ENCODE measurements at regions not wholly inside any gene's neighbourhood (a gene's known extent, or its start where the extent isn't known, plus 50 kb on each side); places are given as distances from the start of the nearest gene placed in this dataset.

- DNase-seq: no peak
- no peaks in the 10 kb centered on the region for H3K9me3 Mint-ChIP-seq (ENCODE audit: low read depth, unreplicated experiment)
- H3K36me3 Mint-ChIP-seq (ENCODE audit: insufficient read depth, unreplicated experiment): no peaks in the 10 kb centered on the region
- no peak overlapping the region for H3K27ac Mint-ChIP-seq (ENCODE audit: unreplicated experiment)
- BruUV-seq (replicated peaks): no TSS peak
- CTCF ChIA-PET: interaction anchor here (0.6 kb wide), 1 partner anchor 311 kb away, joined by 4 read pairs; no protein-coding TSS in a partner anchor
- no peak overlapping the region for H3K4me3 Mint-ChIP-seq (ENCODE audit: low read depth, unreplicated experiment)
- H3K27me3 Mint-ChIP-seq (ENCODE audit: unreplicated experiment): no peaks in the 10 kb centered on the region
- H3K4me1 Mint-ChIP-seq (ENCODE audit: low read depth, unreplicated experiment): no peaks in the 10 kb centered on the region
- intact Hi-C loops (cut with micrococcal nuclease; ENCODE audit: unreplicated experiment): no loop called here
- TF ChIP-seq, protein P1, sequence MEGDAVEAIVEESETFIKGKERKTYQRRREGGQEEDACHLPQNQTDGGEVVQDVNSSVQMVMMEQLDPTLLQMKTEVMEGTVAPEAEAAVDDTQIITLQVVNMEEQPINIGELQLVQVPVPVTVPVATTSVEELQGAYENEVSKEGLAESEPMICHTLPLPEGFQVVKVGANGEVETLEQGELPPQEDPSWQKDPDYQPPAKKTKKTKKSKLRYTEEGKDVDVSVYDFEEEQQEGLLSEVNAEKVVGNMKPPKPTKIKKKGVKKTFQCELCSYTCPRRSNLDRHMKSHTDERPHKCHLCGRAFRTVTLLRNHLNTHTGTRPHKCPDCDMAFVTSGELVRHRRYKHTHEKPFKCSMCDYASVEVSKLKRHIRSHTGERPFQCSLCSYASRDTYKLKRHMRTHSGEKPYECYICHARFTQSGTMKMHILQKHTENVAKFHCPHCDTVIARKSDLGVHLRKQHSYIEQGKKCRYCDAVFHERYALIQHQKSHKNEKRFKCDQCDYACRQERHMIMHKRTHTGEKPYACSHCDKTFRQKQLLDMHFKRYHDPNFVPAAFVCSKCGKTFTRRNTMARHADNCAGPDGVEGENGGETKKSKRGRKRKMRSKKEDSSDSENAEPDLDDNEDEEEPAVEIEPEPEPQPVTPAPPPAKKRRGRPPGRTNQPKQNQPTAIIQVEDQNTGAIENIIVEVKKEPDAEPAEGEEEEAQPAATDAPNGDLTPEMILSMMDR (IDR thresholded peaks at IDR 0.05; ENCODE audit: unreplicated experiment): no peak
These were observed 416.6 kb downstream of the ARHGEF28 start for GRCh38 chr5:74042559-74042958.

- TF ChIP-seq, protein P1 (IDR thresholded peaks at IDR 0.05; ENCODE audit: unreplicated experiment): no peak
- CTCF ChIA-PET: no interaction called here
These were observed 415.9 kb downstream of the ARHGEF28 start for GRCh38 chr5:74041913-74042312.

DNA sequence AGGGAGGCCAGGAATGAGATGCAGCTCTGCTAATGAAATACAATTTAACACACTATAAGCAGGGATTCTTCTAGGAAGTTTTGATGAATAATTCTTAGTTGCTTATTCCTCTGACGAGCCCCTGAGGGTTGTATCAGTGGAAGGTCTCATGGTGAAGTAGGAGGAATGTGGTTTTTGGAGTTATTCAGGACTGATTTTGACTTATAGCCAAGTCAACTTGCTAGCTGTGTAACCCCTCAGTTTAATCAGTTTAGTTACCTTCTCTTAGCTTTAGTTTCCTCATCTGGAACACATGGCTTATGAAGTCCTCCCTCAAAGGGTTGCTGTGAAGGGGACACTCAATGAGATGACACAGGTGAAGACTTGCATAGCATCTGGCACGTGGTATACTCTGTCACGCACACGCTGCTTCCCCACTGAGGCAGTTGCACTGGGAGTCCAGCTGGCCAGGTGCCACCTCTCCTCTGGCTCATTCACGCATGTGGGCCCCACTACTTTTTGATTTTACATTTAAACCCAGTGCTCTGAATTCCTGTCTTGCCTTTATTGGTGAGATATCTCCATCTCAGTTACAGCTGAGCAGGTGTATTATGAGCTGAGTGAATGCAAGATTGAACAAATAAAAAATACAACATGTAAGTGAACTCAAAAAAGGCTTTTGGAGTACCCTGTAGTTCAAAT, 415.0 kb downstream of the ARHGEF28 start:
- no peaks in the 10 kb centered on the region for H3K27me3 Mint-ChIP-seq (ENCODE audit: unreplicated experiment)
- H3K4me1 Mint-ChIP-seq (ENCODE audit: low read depth, unreplicated experiment): peaks cover 7% of the 10 kb centered on the region
- CTCF ChIA-PET: no interaction called here
- no peaks in the 10 kb centered on the region for H3K36me3 Mint-ChIP-seq (ENCODE audit: insufficient read depth, unreplicated experiment)
- H3K9me3 Mint-ChIP-seq (ENCODE audit: low read depth, unreplicated experiment): no peaks in the 10 kb centered on the region
- intact Hi-C loops (cut with micrococcal nuclease; ENCODE audit: unreplicated experiment): no loop called here
- no TSS peak for BruUV-seq (replicated peaks)
- no peak overlapping the region for H3K4me3 Mint-ChIP-seq (ENCODE audit: low read depth, unreplicated experiment)
- DNase-seq: no peak
- H3K27ac Mint-ChIP-seq (ENCODE audit: unreplicated experiment): no peak overlapping the region
- TF ChIP-seq, protein P1 (IDR thresholded peaks at IDR 0.05; ENCODE audit: unreplicated experiment): no peak

More at GRCh38 chr5:74041913-74042312, 415.9 kb downstream of the ARHGEF28 start:
- intact Hi-C loops (cut with micrococcal nuclease; ENCODE audit: unreplicated experiment): no loop called here
- H3K4me1 Mint-ChIP-seq (ENCODE audit: low read depth, unreplicated experiment): no peaks in the 10 kb centered on the region
- no peak overlapping the region for H3K4me3 Mint-ChIP-seq (ENCODE audit: low read depth, unreplicated experiment)
- no peaks in the 10 kb centered on the region for H3K9me3 Mint-ChIP-seq (ENCODE audit: low read depth, unreplicated experiment)
- no peaks in the 10 kb centered on the region for H3K27me3 Mint-ChIP-seq (ENCODE audit: unreplicated experiment)
- H3K36me3 Mint-ChIP-seq (ENCODE audit: insufficient read depth, unreplicated experiment): no peaks in the 10 kb centered on the region
- no TSS peak for BruUV-seq (replicated peaks)
- H3K27ac Mint-ChIP-seq (ENCODE audit: unreplicated experiment): no peak overlapping the region
- no peak for DNase-seq

- H3K27ac Mint-ChIP-seq (ENCODE audit: unreplicated experiment): no peak overlapping the region
- H3K36me3 Mint-ChIP-seq (ENCODE audit: insufficient read depth, unreplicated experiment): no peaks in the 10 kb centered on the region
- intact Hi-C loops (cut with micrococcal nuclease; ENCODE audit: unreplicated experiment): no loop called here
- H3K4me3 Mint-ChIP-seq (ENCODE audit: low read depth, unreplicated experiment): no peak overlapping the region
- CTCF ChIA-PET: no interaction called here
- no TSS peak for BruUV-seq (replicated peaks)
- TF ChIP-seq, protein P1 (IDR thresholded peaks at IDR 0.05; ENCODE audit: unreplicated experiment): no peak
- no peak for DNase-seq
- no peaks in the 10 kb centered on the region for H3K27me3 Mint-ChIP-seq (ENCODE audit: unreplicated experiment)
- no peaks in the 10 kb centered on the region for H3K9me3 Mint-ChIP-seq (ENCODE audit: low read depth, unreplicated experiment)
- H3K4me1 Mint-ChIP-seq (ENCODE audit: low read depth, unreplicated experiment): peaks cover 15% of the 10 kb centered on the region
These were observed 414.1 kb downstream of the ARHGEF28 start for GRCh38 chr5:74040065-74040551.

All from Calu3 (cell line).